Neuronal stem cell (in vitro differentiated cells): ENCODE measurements at regions not wholly inside any gene's neighbourhood (a gene's known extent, or its start where the extent isn't known, plus 50 kb on each side); places are given as distances from the start of the nearest gene placed in this dataset.

Source experiments
- DNase-seq: peaks from one replicate; pipeline ENCODE4 v3.0.0-alpha.2; 2013; ENCODE audit warnings: low spot score
- H2AFZ ChIP-seq: one replicate; pipeline ENCODE4 v1.6.1; 2013; ENCODE audit warnings: mild to moderate bottlenecking, low read length, inconsistent platforms
- H2AK5ac ChIP-seq: 2 replicates; pipeline ENCODE4 v1.6.1; 2013; ENCODE audit warnings: low read depth, mild to moderate bottlenecking, inconsistent platforms, low read length, moderate library complexity, mixed read lengths
- H2BK120ac ChIP-seq: 2 replicates; pipeline ENCODE4 v1.6.1; 2013; ENCODE audit warnings: low read depth, mild to moderate bottlenecking, inconsistent platforms, low read length, moderate library complexity, mixed read lengths
- H2BK12ac ChIP-seq: one replicate; pipeline ENCODE4 v1.6.1; 2013; ENCODE audit warnings: low read length, inconsistent platforms
- H2BK15ac ChIP-seq: 2 replicates; pipeline ENCODE4 v1.6.1; 2013; ENCODE audit warnings: mild to moderate bottlenecking, low read length, inconsistent platforms, mixed read lengths
- H2BK5ac ChIP-seq: one replicate; pipeline ENCODE4 v1.6.1; 2013; ENCODE audit warnings: inconsistent platforms, mild to moderate bottlenecking, low read length, moderate library complexity
- H3K14ac ChIP-seq: one replicate; pipeline ENCODE4 v1.6.1; 2013; ENCODE audit warnings: low read length, inconsistent platforms
- H3K18ac ChIP-seq: 2 replicates; pipeline ENCODE4 v1.6.1; 2013; ENCODE audit warnings: low read length, inconsistent platforms
- H3K23ac ChIP-seq: 2 replicates; pipeline ENCODE4 v1.6.1; 2013; ENCODE audit warnings: low read depth, mild to moderate bottlenecking, mixed read lengths, low read length, inconsistent platforms; ENCODE audit not compliant: poor library complexity
- H3K27ac ChIP-seq: replicated peaks from 3 replicates; pipeline ENCODE4 v1.5.1; 2013; ENCODE audit warnings: low read length, inconsistent platforms
- H3K27me3 ChIP-seq, 3 experiments: 2 replicates each; pipeline ENCODE4 v1.6.1; 2013; ENCODE audit warnings: low read length in 3 of 3, mild to moderate bottlenecking in 2 of 3, inconsistent platforms in 1 of 3, low read depth in 1 of 3, mixed read lengths in 1 of 3, moderate library complexity in 1 of 3; ENCODE audit not compliant: control insufficient read depth in 3 of 3, insufficient read depth in 3 of 3
- H3K36me3 ChIP-seq, 2 donors: replicated peaks in 1 of 2; 2 replicates each; pipeline ENCODE4 v1.6.1; 2013; ENCODE audit warnings: low read length in 2 of 2; ENCODE audit not compliant: control insufficient read depth in 2 of 2, insufficient read depth in 2 of 2
- H3K4ac ChIP-seq: 2 replicates; pipeline ENCODE4 v1.6.1; 2013; ENCODE audit warnings: inconsistent platforms, mild to moderate bottlenecking, low read length, moderate library complexity
- H3K4me1 ChIP-seq, 2 donors: 1 replicate in 1 of 2; 2 replicates in 1 of 2; pipeline ENCODE4 v1.6.1; 2013; ENCODE audit warnings: low read length in 2 of 2, low read depth in 1 of 2; ENCODE audit not compliant: control insufficient read depth in 2 of 2, insufficient read depth in 1 of 2
- H3K4me2 ChIP-seq: one replicate; pipeline ENCODE4 v1.6.1; 2013; ENCODE audit warnings: mild to moderate bottlenecking, low read length, inconsistent platforms; ENCODE audit not compliant: insufficient read depth, poor library complexity, severe bottlenecking
- H3K4me3 ChIP-seq, 2 donors: 2 replicates each; pipeline ENCODE4 v1.5.1; 2013; ENCODE audit warnings: low read length in 2 of 2, mild to moderate bottlenecking in 2 of 2, inconsistent platforms in 1 of 2, moderate library complexity in 1 of 2
- H3K79me1 ChIP-seq: one replicate; pipeline ENCODE4 v1.6.1; 2013; ENCODE audit warnings: low read depth, mild to moderate bottlenecking, inconsistent platforms, low read length, moderate library complexity
- H3K9ac ChIP-seq: one replicate; pipeline ENCODE4 v1.6.1; 2013; ENCODE audit warnings: mild to moderate bottlenecking, low read depth, low read length, inconsistent platforms; ENCODE audit not compliant: poor library complexity
- H3K9me3 ChIP-seq, 2 donors: replicated peaks in 1 of 2; 2 replicates each; pipeline versions ENCODE3 to v1.6.1; 2013; ENCODE audit warnings: low read length in 2 of 2, mild to moderate bottlenecking in 2 of 2, inconsistent platforms in 1 of 2, low read depth in 1 of 2, mixed read lengths in 1 of 2, moderate library complexity in 1 of 2; ENCODE audit not compliant: control insufficient read depth in 2 of 2, insufficient read depth in 1 of 2
- H4K8ac ChIP-seq: one replicate; pipeline ENCODE4 v1.6.1; 2013; ENCODE audit warnings: low read depth, mild to moderate bottlenecking, inconsistent platforms, low read length, moderate library complexity
- H4K91ac ChIP-seq: one replicate; pipeline ENCODE4 v1.6.1; 2013; ENCODE audit warnings: low read length, low read depth, mild to moderate bottlenecking, inconsistent platforms; ENCODE audit not compliant: poor library complexity
- WGBS, 2 donors: extraction: QIAGEN DNeasy Blood & Tissue Kit; methylation state at CpG; one replicate each; pipeline ENCODE4 v1.1.7; 2013; ENCODE audit warnings: missing lambda C conversion rate in 2 of 2, mixed read lengths in 1 of 2; ENCODE audit not compliant: insufficient read length in 2 of 2, insufficient replicate concordance in 1 of 2; ENCODE audit errors: extremely low coverage in 2 of 2; 5-methylcytosine and 5-hydroxymethylcytosine counted together

GRCh38 chr4:114034189-114034588 is 54.7 kb upstream of the ARSJ start:
- H2AFZ ChIP-seq, result no peak overlapping the region
- no peak overlapping the region for H3K9ac ChIP-seq
- H3K23ac ChIP-seq, result no peak overlapping the region
- H3K18ac ChIP-seq, result no peak overlapping the region
- no peak overlapping the region for H2AK5ac ChIP-seq
- no peaks in the 10 kb centered on the region for H3K27me3 ChIP-seq
- H3K4me1 ChIP-seq, result no peaks in the 10 kb centered on the region
- no peak overlapping the region for H3K14ac ChIP-seq
- no peak overlapping the region for H2BK15ac ChIP-seq
- no peak overlapping the region for H2BK12ac ChIP-seq
- H3K4ac ChIP-seq, result no peak overlapping the region
- H3K4me3 ChIP-seq, result no peak overlapping the region
- H4K91ac ChIP-seq, result no peak overlapping the region
- no peaks in the 10 kb centered on the region for H3K79me1 ChIP-seq
- H3K4me2 ChIP-seq, result no peak overlapping the region
- H3K9me3 ChIP-seq, result no peaks in the 10 kb centered on the region
- no peak overlapping the region for H2BK5ac ChIP-seq
- DNase-seq, result no peak
- no peaks in the 10 kb centered on the region for H3K36me3 ChIP-seq
- no peak overlapping the region for H3K27ac ChIP-seq
- H2BK120ac ChIP-seq, result no peak overlapping the region
- H4K8ac ChIP-seq, result no peak overlapping the region

GRCh38 chr4:114036426-114036825 is 57.0 kb upstream of the ARSJ start:
- Histone ChIP-seq H2BK5ac (no peak overlapping the region), H2BK12ac (no peak overlapping the region), H4K8ac (no peak overlapping the region), H3K4me3 (no peak overlapping the region), H2BK120ac (no peak overlapping the region), H3K27me3 (peaks cover 0 to 3% (median 0%) of the 10 kb centered on the region in 3 experiments), H3K4ac (no peak overlapping the region), H3K36me3 (no peaks in the 10 kb centered on the region), H2AFZ (no peak overlapping the region), H2BK15ac (no peak overlapping the region), H3K9me3 (no peaks in the 10 kb centered on the region), H3K23ac (no peak overlapping the region), H3K27ac (no peak overlapping the region), H3K14ac (no peak overlapping the region), H3K4me2 (no peak overlapping the region), H4K91ac (no peak overlapping the region), H3K79me1 (no peaks in the 10 kb centered on the region), H3K9ac (no peak overlapping the region), H3K4me1 (no peaks in the 10 kb centered on the region), H3K18ac (no peak overlapping the region), H2AK5ac (no peak overlapping the region)
- no CpG with 5 or more reads among the region's 4 CpGs for WGBS, 2 donors
- DNase-seq, result no peak

GRCh38 chr4:114036864-114037263 is 57.4 kb upstream of the ARSJ start:
- no peaks in the 10 kb centered on the region for H3K36me3 ChIP-seq
- no peak overlapping the region for H3K18ac ChIP-seq
- no peak overlapping the region for H3K4ac ChIP-seq
- H3K14ac ChIP-seq, result no peak overlapping the region
- no peak overlapping the region for H3K27ac ChIP-seq
- no peaks in the 10 kb centered on the region for H3K79me1 ChIP-seq
- no CpG with 5 or more reads among the region's 5 CpGs for WGBS, 2 donors
- no peak overlapping the region for H2BK15ac ChIP-seq
- H3K9me3 ChIP-seq, result no peaks in the 10 kb centered on the region
- no peak overlapping the region for H2AK5ac ChIP-seq
- H3K4me3 ChIP-seq, result no peak overlapping the region
- peaks cover 0 to 3% (median 0%) of the 10 kb centered on the region in 3 experiments for H3K27me3 ChIP-seq
- no peak overlapping the region for H3K4me2 ChIP-seq
- H2BK120ac ChIP-seq, result no peak overlapping the region
- DNase-seq, result no peak
- no peaks in the 10 kb centered on the region for H3K4me1 ChIP-seq
- no peak overlapping the region for H2BK12ac ChIP-seq
- no peak overlapping the region for H3K23ac ChIP-seq
- no peak overlapping the region for H3K9ac ChIP-seq
- H2AFZ ChIP-seq, result no peak overlapping the region
- H2BK5ac ChIP-seq, result no peak overlapping the region
- H4K91ac ChIP-seq, result no peak overlapping the region
- H4K8ac ChIP-seq, result no peak overlapping the region

- Histone ChIP-seq H3K9me3 (no peaks in the 10 kb centered on the region), H3K18ac (no peak overlapping the region), H2AFZ (no peak overlapping the region), H3K14ac (no peak overlapping the region), H3K4me1 (no peaks in the 10 kb centered on the region), H3K79me1 (no peaks in the 10 kb centered on the region), H2BK5ac (no peak overlapping the region), H2BK12ac (no peak overlapping the region), H3K4ac (no peak overlapping the region), H2BK15ac (no peak overlapping the region), H3K4me2 (no peak overlapping the region), H3K36me3 (no peaks in the 10 kb centered on the region), H3K27me3 (peaks cover 0 to 3% (median 0%) of the 10 kb centered on the region in 3 experiments), H3K23ac (no peak overlapping the region), H4K8ac (no peak overlapping the region), H3K27ac (no peak overlapping the region), H2BK120ac (no peak overlapping the region), H3K9ac (no peak overlapping the region), H3K4me3 (no peak overlapping the region), H4K91ac (no peak overlapping the region), H2AK5ac (no peak overlapping the region)
- no peak for DNase-seq
- no CpG with 5 or more reads among the region's 1 CpG for WGBS, 2 donors
Observed at GRCh38 chr4:114037988-114038387, 58.5 kb upstream of the ARSJ start.
